NCI-H128 (cell line): ENCODE measurements at regions not wholly inside any gene's neighbourhood (a gene's known extent, or its start where the extent isn't known, plus 50 kb on each side); places are given as distances from the start of the nearest gene placed in this dataset.

Experiments
- DNase-seq: peaks from one replicate; lab custom pipeline; 2025; ENCODE audit not compliant: unreplicated experiment; lab: John Stamatoyannopoulos, UW

- no peak for DNase-seq
Measured at GRCh38 chr12:98372340-98373024, 142.9 kb upstream of the TMPO start.

- no peak for DNase-seq
Measured at GRCh38 chr12:98373025-98373554, 142.3 kb upstream of the TMPO start.

GRCh38 chr12:98374007-98374406 is 141.4 kb upstream of the TMPO start:
- no peak for DNase-seq

- DNase-seq: no peak
Measured at GRCh38 chr12:98379106-98379505, 136.3 kb upstream of the TMPO start.

- DNase-seq: no peak
Measured at GRCh38 chr12:98385641-98386040, 129.7 kb upstream of the TMPO start.

- DNase-seq: no peak
Measured at GRCh38 chr12:98387444-98387843, 127.9 kb upstream of the TMPO start.

- peak; percentile 77 for DNase-seq
Measured at GRCh38 chr12:98388126-98388525, 127.3 kb upstream of the TMPO start.

GRCh38 chr12:98389593-98389992 is 125.8 kb upstream of the TMPO start:
- no peak for DNase-seq

GRCh38 chr12:98397323-98398105 is 117.9 kb upstream of the TMPO start:
- DNase-seq: peak; percentile 86

- no peak for DNase-seq
Measured at GRCh38 chr12:98399532-98399931, 115.9 kb upstream of the TMPO start.

- no peak for DNase-seq
Measured at GRCh38 chr12:98401427-98401826, 114.0 kb upstream of the TMPO start.

GRCh38 chr12:98402091-98402490 is 113.3 kb upstream of the TMPO start:
- no peak for DNase-seq

- no peak for DNase-seq
Measured at GRCh38 chr12:98402671-98403070, 112.7 kb upstream of the TMPO start.

GRCh38 chr12:98403385-98403784 is 112.0 kb upstream of the TMPO start:
- no peak for DNase-seq

GRCh38 chr12:98403936-98404335 is 111.5 kb upstream of the TMPO start:
- DNase-seq: no peak

- DNase-seq: no peak
Measured at GRCh38 chr12:98405805-98406366, 109.5 kb upstream of the TMPO start.

GRCh38 chr12:98406378-98406777 is 109.0 kb upstream of the TMPO start:
- DNase-seq: no peak

GRCh38 chr12:98408681-98409080 is 106.7 kb upstream of the TMPO start:
- DNase-seq: no peak

GRCh38 chr12:98409548-98409947 is 105.8 kb upstream of the TMPO start:
- no peak for DNase-seq

GRCh38 chr12:98410356-98410755 is 105.0 kb upstream of the TMPO start:
- no peak for DNase-seq

GRCh38 chr12:98416845-98417244 is 98.5 kb upstream of the TMPO start:
- DNase-seq: no peak

- DNase-seq: no peak
Measured at GRCh38 chr12:98417266-98417665, 98.1 kb upstream of the TMPO start.
